KBM-7 (cell line): ENCODE measurements at regions not wholly inside any gene's neighbourhood (a gene's known extent, or its start where the extent isn't known, plus 50 kb on each side); places are given as distances from the start of the nearest gene placed in this dataset.

Experiments
- DNase-seq: peaks from one replicate; pipeline ENCODE4 v3.0.0-alpha.2; 2015
- in situ Hi-C: fragments of 300-500 bp; cut with MboI; formaldehyde crosslinking; loops from 2 replicates; pipeline ENCODE4 v1.14.3; 2020; ENCODE audit warnings: low sequenced_read_pairs, low pct_unique_long_range_greater_than_20kb, mixed read lengths

- in situ Hi-C loops = no loop called here
- no peak for DNase-seq
Observed at GRCh38 chr12:77151030-77151429, 85.7 kb upstream of the E2F7 start.

- in situ Hi-C loops = no loop called here
- peak; percentile 41 for DNase-seq
Observed at GRCh38 chr12:77133566-77133965, 68.2 kb upstream of the E2F7 start.

GRCh38 chr12:77131977-77132490, 66.7 kb upstream of the E2F7 start:
- DNase-seq = no peak
- in situ Hi-C loops = no loop called here

GRCh38 chr12:77130193-77130592, 64.8 kb upstream of the E2F7 start:
- no peak for DNase-seq
- in situ Hi-C loops = no loop called here

GRCh38 chr12:77124767-77125166, 59.4 kb upstream of the E2F7 start:
- DNase-seq = no peak
- in situ Hi-C loops = no loop called here

- DNase-seq = no peak
- in situ Hi-C loops = no loop called here
Observed at GRCh38 chr12:77122661-77123060, 57.3 kb upstream of the E2F7 start.

GRCh38 chr12:77122236-77122635, 56.9 kb upstream of the E2F7 start:
- in situ Hi-C loops = no loop called here
- DNase-seq = no peak

GRCh38 chr12:77120156-77121085, 55.1 kb upstream of the E2F7 start:
- DNase-seq = no peak
- in situ Hi-C loops = no loop called here

- in situ Hi-C loops = no loop called here
- no peak for DNase-seq
Observed at GRCh38 chr12:77118696-77119095, 53.3 kb upstream of the E2F7 start.

GRCh38 chr12:77116277-77116676, 50.9 kb upstream of the E2F7 start:
- in situ Hi-C loops = no loop called here
- DNase-seq = no peak

- DNase-seq = no peak
- in situ Hi-C loops = no loop called here
Observed at GRCh38 chr12:77115471-77115870, 50.1 kb upstream of the E2F7 start.
